Hematopoietic multipotent progenitor cell treated with erythropoietin and hydrocortisone succinate and interleukin-3 and kit ligand, for 17 days (in vitro differentiated cells): ENCODE measurements at regions not wholly inside any gene's neighbourhood (a gene's known extent, or its start where the extent isn't known, plus 50 kb on each side); places are given as distances from the start of the nearest gene placed in this dataset.
"Not testable (repeated sequence)": the region's sequence is repeated elsewhere in the genome, so short reads cannot be mapped to it uniquely, and the experiment has no call there.

Experiments used
- DNase-seq: peaks from one replicate; pipeline ENCODE4 v3.0.0-alpha.2; 2015; ENCODE audit warnings: low spot score

DNA sequence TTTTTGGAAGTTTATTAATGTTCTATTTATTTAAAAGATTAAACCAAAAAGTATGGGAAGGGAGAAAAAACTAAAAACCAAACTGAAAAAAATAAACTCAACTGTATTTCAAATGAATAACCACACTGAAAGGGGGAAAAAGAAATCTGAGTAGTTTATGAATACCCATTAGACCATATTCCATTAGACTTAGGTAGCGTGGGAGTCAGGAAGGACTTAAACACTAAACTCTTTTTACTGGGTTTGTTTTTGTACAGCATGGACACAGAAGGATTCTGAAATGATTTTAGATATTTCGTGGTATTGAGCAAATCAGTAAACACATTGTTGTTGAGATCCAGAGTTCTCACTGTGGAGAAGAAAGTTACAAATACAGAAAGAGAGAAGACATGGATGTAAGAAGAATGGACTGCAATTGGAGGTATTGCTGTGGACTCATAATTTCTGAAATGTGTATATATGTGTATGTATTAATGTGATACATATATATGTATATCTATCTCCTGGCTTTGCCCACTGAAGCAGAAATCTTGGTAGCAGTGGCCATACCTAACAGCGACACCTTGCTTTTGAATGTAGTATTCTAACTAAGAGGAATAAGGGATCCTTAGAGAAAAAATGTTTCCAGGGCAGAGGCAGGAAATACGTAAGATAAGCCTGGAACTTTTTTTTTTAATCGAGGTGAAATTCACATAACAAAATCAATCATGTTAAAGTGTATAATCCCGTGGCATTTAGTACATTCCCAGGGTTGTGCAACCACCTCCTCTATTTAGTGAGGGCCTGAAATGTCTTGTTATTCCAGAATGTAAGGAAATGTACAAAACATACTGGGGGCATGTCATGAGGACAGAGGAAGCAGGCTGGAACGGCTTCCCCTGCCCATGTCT is 228.8 kb downstream of the SMARCA2 start:
- no peak for DNase-seq

- DNase-seq, result no peak
Measured at GRCh38 chr9:2247340-2247739, 232.2 kb downstream of the SMARCA2 start.

DNA sequence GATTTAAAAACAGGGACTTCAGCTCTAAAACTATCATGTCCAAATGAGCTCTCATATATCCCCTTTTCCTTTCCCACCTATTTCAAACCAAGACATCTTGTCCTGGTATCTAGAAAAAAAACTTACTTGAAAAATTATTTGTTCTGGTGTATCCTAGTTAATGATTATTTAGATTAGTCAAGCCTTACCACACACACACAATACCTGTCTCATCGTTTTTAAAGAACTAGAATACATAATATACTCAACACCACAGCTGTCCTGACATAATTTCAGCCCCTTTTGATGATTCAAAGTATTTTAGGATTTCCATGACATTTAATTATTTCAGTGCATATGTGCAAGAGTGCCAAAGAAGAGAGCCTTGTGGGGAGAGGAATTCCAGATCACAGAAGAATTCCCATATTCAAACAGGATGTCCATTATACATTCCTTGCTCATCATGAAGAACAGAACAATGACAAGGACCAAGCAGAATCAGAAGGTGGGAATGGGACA is 233.7 kb downstream of the SMARCA2 start:
- DNase-seq, result no peak

GRCh38 chr9:2253636-2254580 is 238.8 kb downstream of the SMARCA2 start:
- DNase-seq, result no peak

DNA sequence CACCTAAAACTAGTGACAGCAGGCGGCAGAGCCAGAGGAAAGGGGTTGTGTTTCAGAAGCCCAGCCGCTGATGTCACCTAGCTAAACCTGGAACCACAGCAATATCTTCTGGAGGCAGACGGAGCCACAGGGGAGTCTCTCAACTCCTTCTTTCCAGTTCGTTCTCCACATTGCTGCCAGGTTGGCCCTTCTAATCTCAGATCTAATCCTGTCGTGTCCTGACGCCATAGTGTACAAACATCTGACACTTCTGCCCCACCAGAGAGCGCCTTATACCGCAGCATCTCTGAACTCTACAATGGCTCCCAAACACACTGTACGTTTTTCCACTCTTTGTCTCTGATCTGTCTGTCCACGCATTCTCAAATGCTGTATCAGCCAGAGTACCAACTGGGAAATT is 240.0 kb downstream of the SMARCA2 start:
- no peak for DNase-seq

DNA sequence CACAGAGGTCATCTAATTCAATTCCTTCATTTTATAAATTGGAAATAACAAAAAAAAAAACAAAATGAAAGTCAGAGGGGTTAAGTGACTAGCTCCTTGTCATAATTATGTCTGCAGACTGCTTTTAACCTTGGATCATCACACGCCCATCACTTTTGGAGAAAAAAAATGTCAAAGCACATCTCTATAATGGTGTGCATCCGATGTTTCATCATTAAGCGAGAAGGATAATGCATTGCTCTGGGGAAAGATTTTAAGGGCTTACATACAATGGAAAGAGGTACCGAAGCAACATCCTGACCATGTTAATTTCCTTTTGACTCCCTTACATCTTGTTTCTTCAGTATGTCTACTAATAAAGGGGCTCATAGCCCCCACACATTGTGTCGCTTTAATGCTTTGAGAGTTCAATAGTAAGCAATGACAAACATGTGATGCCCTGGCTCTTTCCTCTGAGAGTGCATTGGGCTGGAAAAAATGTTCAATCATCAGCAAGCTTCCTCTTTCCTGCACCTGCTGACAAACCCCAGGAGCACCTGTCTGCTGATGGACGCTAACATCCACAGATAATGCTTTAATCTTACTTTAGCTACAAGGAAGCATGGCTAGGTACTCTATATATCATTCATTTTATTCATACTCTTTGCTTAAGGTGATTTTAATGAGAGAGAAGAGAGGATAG is 242.2 kb downstream of the SMARCA2 start:
- no peak for DNase-seq

DNA sequence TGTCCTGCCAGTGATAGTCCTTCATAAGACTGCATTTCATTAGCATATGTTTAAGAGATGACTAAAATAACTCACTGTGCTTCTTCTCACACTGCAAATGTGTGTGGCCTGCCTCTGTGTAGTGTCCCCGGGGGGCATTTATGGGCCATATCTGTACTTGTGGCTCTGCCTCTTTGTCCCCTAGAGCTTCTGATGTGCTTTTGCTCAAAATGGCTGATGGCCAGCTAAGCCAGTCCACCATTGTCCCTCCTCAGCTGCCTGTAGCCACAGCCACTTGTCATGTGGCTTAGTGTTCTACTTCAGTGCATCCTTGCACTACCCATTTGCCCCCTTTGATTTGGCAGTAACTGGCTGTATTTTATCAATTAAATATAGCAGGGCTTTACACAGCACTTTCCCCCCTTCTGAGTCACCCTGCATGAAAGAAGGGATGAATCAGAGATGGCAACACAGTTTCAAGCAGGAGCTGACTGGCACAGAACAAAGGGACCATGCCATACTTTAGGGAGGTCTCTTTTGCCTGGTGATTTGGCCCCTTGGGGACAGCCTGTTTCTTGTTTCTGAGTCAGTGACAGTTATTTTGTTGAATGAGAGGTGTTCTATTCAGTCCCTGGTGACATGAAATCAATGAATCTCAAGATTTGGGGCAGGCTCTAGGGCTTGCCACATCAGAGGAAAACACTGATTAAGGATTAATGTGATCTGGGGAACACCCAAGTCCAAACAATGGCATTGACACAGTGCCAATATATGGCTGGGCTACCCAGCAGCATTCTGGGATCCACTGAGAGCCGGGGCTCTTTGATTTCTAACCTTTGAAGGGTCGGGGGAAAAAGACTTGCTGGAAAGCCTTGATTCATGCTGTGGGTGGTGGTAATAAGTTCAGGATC is 245.5 kb downstream of the SMARCA2 start:
- no peak for DNase-seq

DNA sequence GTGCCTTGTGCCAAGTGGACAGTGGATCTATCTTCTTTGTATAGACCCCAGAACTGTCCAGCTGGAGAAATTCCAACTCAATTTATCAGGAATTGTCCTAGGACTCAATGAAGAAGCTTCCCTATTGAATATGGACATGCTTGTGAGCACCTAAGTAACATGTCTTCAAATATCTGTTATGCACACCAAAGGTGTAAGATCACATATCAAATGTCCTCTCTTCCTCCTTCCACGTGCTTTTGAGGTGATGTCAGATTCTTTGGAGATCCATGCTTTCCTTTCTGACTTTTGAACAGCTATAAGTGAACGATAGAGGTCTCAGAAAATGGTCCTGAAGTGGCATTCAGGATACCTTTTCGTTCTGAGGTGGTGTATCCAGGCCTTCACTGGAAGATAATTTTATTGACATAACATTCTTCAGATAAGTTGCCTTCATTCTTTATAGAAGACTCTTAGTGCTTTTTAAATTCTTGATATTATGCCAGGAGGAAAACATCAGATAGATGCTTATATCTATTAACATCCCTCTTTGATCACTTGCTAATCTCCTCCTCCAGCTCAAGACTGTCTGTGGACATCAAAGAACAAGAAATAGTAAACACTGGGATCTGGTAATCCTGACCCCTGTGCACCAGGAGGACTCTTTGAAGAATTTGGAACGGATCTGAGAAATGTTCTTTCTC is 246.4 kb downstream of the SMARCA2 start:
- no peak for DNase-seq

DNA sequence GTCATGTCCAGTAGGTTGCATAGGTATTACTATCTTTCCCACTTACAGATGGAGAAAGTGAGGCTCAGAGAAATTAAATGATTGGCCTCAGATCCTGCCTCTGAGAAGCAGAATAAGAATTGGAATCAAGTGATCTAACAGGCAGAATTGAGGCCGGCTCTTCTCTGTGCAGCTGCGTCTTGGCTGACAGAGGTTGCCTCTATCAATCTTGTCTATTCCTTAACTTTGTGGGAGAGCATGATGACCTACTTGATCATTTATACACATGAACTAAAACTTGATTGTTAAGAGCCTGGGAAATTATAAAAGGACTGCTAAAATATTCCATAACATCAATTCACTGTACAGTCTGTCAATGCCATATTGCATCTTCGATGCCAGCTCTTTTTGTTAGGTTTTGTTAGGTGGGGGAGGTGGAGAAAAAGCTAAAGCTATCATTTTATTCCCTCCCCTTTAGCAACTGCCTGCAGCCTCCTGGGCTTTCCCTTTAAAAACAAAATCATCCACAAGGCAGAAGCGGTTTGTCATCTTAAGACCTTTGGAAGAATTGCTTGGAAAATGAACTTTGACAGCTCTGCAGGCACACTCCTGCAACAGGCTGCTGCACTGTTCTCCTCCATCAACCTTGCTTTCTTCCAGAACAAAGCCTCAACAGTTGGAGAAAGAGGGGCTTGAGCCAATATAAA is 247.4 kb downstream of the SMARCA2 start:
- no peak for DNase-seq

DNA sequence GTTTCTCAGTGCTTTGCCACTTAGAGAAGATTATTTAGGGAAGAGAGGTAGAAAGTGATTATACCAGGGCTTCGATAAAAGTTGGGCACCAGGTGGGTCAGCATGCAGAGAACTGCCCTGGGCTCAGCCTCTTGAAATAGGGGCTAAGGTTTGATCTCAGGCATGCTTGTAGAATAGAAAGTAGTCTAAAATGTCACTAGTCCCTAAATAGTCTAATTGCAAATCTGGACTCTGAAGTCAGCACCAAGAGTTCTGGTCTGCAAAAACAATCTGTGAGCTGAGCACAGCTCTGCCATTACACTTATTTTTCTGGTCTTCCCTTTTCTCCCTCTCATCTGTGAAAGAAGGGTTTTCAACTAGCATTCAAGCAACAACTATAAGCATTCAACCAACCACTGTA is 248.0 kb downstream of the SMARCA2 start:
- no peak for DNase-seq

DNA sequence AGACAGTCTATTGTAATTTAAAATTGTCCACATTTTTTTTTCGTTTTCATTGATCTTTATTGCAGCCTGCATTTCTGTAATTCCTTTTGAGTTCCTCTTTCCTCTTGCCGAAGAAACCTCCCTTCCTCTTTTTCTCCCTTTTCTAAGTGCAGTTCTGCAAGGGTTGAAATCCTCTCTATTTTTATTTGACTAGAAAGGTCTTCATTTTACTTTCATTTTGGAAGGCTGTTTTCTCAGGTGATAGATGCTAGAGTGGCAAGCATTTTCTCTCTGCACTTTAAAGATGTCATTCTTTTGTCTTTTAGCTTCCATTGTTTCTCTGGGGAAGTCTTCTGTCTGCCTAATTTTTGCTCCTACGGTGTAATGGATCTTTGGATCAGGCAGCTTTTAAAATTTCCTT is 248.5 kb downstream of the SMARCA2 start:
- DNase-seq, result no peak

DNA sequence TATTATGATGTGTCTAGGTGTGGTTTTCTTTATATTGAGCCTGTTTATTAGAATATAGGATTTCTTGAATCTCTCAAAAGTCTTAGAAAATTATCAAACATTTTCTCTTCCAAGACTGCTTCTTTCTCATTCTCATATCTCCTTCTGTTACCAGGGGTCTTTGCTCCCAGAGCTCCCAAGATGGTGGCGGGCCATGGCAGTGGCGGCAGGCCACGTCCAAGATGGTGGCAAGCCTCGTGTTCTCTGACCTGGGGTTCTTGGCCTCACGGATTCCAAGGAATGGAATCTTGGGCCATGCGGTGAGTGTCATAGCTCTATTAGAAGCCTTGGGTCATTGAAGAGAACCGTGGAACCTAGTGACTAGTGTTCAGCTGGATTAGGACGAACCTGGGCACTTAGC is 248.9 kb downstream of the SMARCA2 start:
- no peak for DNase-seq

DNA sequence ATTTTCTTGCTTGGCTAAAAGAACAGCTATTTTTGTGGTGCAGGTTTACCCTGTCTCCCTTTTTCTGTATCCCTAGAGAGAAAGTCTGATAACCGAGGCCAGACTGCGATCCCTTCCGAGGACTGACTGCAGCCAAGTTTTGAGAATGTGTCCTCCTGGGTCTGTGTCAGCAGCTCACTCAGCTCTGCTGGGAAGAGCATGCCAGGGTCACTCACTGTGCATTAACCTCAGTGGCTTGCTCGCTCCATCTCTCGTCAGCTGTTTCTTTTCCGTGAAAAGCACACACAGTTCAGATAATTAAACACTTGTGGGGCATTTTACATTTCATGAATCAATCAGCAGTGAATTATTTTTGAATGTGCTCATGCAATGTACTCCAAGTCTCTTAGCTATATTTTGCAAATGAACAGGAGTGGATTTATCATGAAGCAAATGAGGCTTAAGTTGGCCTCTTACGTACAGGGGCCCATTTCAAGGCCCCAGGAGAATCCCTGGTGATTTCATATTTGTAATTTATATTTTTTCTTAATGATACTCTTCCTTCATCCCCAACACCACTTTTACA is 252.1 kb downstream of the SMARCA2 start:
- no peak for DNase-seq

DNA sequence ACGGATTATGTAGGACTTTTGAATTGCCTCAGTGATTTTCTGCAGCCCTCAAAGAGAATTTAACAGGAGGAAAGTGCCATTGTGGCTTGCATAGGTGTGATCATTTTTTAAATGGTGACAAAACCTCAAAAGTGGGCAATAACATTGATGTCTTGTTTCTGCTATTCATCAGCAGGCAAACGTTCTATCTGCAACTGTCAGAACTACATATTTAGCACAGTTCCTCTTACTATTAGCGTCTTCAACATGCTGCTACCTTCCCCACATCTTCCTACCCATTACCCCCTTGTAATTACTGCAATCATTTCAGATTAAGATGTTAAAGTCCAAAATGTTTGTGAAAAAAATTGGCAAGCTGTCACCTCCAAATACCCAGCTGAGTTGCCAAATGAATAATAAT is 254.6 kb downstream of the SMARCA2 start:
- no peak for DNase-seq

GRCh38 chr9:2270565-2270964 is 255.4 kb downstream of the SMARCA2 start:
- DNase-seq, result no peak

DNA sequence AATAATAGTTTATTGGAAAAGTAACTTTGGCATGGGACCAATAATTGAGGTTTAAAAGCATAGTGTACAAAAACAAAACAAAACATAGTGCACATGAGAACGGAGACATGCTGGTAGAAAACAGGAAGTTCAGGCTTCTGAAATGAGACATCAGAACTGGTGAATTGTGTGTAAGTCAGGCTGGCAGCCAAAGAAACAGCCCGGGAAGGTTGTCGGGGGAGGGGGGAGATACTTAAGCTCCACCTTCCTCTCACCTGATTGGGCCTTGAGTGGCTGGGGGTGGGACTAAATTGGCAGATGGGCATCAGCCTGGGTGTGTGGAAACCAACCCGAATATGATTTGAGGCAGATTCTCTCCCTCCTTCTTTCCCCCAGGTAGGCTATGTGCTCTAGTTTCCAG is 256.3 kb downstream of the SMARCA2 start:
- no peak for DNase-seq

DNA sequence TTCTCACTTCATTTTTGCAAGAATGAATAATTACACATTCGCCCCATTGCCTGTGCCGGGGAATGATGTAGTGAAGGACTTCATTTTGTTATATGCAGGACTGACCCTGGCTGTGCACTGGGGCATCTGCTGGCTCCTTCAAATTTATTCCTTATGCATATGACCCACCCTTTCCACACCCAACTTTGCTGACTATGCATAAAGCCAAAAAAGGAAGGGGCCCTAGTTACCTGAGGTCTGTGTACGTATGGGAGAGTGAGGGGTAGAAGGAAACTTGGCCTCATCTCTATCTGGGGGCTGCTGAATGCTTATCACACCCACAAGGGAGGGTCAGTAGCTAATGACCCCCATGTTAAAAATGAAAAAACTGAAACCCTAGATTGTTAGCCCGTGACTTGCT is 259.6 kb downstream of the SMARCA2 start:
- DNase-seq, result no peak

DNA sequence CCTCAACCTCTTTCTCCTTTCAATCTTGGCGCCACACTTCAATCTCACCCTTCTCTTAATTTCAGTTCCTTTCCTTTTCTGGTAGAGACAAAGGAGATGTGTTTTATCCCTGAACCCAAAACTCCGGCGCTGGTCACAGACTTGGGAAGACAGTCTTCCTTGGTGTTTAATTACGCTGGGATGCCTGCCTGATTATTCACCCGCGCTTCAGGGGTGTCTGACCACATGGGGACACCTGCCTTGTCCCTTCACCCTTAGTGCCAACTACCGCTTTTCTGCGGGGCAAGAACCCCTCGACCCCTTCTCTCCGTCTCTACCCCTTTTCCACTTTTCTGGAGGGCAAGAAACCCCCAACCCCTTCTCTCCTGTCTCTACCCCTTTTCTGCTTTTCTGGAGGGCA is 261.1 kb downstream of the SMARCA2 start:
- DNase-seq, result no peak

DNA sequence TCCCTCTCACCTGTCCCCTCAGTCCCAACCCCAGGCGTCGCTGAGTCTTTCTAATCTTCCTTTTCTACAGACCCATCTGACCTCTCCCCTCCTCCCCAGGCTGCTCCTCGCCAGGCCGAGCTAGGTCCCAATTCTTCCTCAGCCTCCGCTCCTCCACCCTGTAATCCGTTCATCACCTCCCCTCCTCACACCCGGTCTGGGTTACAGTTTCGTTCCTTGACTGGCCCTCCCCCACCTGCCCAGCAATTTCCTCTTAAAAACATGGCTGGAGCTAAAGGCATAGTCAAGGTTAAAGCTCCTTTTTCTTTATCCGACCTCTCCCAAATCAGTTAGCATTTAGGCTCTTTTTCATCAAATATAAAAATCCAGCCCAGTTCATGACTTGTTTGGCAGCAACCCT is 262.0 kb downstream of the SMARCA2 start:
- not testable (repeated sequence) for DNase-seq

DNA sequence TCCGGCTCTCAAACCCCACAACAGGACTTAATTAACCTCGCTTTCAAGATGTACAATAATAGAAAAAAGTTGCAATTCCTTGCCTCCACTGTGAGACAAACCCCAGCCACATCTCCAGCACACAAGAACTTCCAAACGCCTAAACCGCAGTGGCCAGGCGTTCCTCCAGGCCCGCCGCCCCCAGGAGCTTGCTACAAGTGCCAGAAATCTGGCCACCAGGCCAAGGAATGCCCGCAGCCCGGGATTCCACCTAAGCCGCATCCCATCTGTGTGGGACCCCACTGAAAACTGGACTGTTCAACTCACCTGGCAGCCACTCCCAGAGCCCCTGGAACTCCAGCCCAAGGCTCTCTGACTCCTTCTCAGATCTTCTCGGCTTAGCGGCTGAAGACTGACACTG is 262.5 kb downstream of the SMARCA2 start:
- not testable (repeated sequence) for DNase-seq
